Tibial artery (tissue), 4 donors: ENCODE measurements at regions not wholly inside any gene's neighbourhood (a gene's known extent, or its start where the extent isn't known, plus 50 kb on each side); places are given as distances from the start of the nearest gene placed in this dataset.

Source experiments
- DNase-seq, 2 donors: peaks; one replicate each; pipeline ENCODE4 v3.0.0-alpha.2; 2019
- H3K27ac ChIP-seq, 2 donors: fragments of 200-600 bp; sonication (generic) in 1 of 2; 1 replicate in 1 of 2; 2 replicates in 1 of 2; pipeline ENCODE4 v1.5.1; 2018 to 2019; ENCODE audit warnings: mild to moderate bottlenecking in 1 of 2
- H3K27me3 ChIP-seq, 2 donors: fragments of 200-600 bp; sonication (generic) in 1 of 2; one replicate each; pipeline versions ENCODE4 v1.5.1 to v1.6.0; 2016 to 2019
- H3K36me3 ChIP-seq, 3 donors: fragments of 200-600 bp; sonication (generic) in 2 of 3; one replicate each; pipeline ENCODE4 v1.5.1; 2016 to 2019; ENCODE audit warnings: mild to moderate bottlenecking in 2 of 3
- H3K4me1 ChIP-seq, 4 donors: fragments of 200-600 bp; sonication (generic) in 2 of 4; 1 replicate in 3 of 4; 2 replicates in 1 of 4; pipeline ENCODE4 v1.5.1; 2016 to 2019
- H3K4me3 ChIP-seq, 2 donors: fragments of 200-600 bp; sonication (generic) in 1 of 2; 1 replicate in 1 of 2; 2 replicates in 1 of 2; pipeline ENCODE4 v1.5.1; 2018 to 2019; ENCODE audit warnings: mild to moderate bottlenecking in 2 of 2
- H3K9me3 ChIP-seq, 3 donors: fragments of 200-600 bp; sonication (generic) in 1 of 3; one replicate each; pipeline ENCODE4 v1.5.1; 2016 to 2019
- intact Hi-C: fragments of 100-400 bp; cut with DNase I; formaldehyde crosslinking; loops from one replicate; pipeline ENCODE4 v1.15.0; 2023; ENCODE audit warnings: low total_unique reads
- TF ChIP-seq, protein P1 (sequence below), 2 experiments: fragments of 200-600 bp in 1 of 2; fragments of 450-650 bp in 1 of 2; IDR thresholded peaks; one replicate each; pipeline ENCODE4 v1.5.1; 2017 to 2019; ENCODE audit warnings: antibody characterized with exemption in 2 of 2, mild to moderate bottlenecking in 1 of 2, moderate library complexity in 1 of 2

DNA sequence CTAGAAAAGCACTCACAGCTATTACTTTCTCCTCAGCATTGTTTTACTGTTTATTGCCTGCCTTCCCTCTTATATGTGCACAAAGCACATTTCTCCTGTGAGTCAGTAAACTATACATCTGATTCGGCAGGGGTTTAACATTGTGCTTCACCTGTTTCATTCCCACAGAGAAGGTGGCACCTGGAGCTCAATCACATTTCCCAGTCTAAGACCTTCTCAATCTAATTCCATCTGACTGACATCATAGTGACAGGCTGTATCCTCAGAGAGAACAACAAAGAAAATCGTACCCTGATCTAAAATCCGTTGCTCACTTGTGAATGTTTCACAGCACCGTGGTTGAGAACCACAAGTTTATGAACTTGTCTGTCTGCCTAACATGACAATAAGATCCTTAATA is 92.4 kb upstream of the CAST start:
- no peak for DNase-seq
- TF ChIP-seq, protein P1, sequence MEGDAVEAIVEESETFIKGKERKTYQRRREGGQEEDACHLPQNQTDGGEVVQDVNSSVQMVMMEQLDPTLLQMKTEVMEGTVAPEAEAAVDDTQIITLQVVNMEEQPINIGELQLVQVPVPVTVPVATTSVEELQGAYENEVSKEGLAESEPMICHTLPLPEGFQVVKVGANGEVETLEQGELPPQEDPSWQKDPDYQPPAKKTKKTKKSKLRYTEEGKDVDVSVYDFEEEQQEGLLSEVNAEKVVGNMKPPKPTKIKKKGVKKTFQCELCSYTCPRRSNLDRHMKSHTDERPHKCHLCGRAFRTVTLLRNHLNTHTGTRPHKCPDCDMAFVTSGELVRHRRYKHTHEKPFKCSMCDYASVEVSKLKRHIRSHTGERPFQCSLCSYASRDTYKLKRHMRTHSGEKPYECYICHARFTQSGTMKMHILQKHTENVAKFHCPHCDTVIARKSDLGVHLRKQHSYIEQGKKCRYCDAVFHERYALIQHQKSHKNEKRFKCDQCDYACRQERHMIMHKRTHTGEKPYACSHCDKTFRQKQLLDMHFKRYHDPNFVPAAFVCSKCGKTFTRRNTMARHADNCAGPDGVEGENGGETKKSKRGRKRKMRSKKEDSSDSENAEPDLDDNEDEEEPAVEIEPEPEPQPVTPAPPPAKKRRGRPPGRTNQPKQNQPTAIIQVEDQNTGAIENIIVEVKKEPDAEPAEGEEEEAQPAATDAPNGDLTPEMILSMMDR (IDR thresholded peaks at IDR 0.05), result no peak
- no peak overlapping the region for H3K27ac ChIP-seq
- H3K36me3 ChIP-seq, result no peaks in the 10 kb centered on the region
- intact Hi-C loops, result no loop called here
- no peak overlapping the region for H3K4me3 ChIP-seq
- H3K4me1 ChIP-seq, result peaks cover 0 to 11% (median 6%) of the 10 kb centered on the region in 4 donors
- H3K9me3 ChIP-seq, result no peaks in the 10 kb centered on the region
- H3K27me3 ChIP-seq, result no peaks in the 10 kb centered on the region

DNA sequence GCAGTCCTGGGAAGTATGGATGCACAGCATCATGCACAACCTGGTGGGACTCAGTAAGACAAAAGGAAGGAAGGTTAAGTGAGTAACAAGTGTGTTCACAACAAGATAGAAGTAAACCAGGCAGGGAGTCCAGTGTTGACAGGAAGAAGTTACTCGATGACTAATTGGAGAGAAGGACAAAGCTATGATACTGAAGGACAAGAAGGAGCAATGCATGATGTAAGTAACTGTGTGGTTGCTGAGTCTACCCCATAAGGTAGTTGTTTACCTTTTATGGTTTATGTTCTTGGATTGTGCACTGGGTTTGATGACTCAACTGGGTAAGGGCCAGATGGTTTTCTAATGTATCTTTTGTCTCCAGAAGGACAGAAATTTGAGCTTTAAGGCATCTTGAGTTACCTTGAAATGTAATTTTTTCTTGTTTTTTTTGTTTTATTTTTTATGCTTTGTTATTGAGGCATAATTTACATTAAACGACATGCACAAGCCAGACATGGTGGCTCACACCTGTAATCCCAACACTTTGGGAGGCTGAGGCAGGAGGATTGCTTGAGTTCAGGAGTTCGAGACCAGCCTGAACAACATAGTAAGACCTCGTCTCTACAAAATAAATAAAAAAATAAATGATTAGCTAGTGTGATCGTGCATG is 89.2 kb upstream of the CAST start:
- Histone ChIP-seq H3K27ac (no peak overlapping the region), H3K4me3 (no peak overlapping the region), H3K4me1 (no peaks in the 10 kb centered on the region), H3K27me3 (no peaks in the 10 kb centered on the region), H3K36me3 (no peaks in the 10 kb centered on the region), H3K9me3 (no peaks in the 10 kb centered on the region)
- TF ChIP-seq, protein P1 (IDR thresholded peaks at IDR 0.05), result no peak
- DNase-seq, result no peak
- intact Hi-C loops, result no loop called here

DNA sequence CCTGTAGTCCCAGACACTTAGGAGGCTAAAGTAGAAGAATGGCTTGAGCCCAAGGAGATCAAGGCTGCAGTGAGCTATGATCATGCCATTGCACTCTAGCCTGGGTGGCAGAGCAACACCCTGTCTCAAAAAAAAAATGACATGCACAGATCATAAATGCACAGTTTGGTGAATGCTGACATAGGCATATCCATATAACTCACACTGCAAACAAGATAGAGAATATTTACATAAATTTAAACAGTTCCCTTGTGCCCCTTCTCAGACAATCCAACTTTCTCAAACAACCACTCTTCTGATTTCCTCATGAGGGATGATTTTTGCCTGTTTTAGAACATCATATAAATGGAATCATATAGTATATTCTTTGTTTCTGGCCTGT is 88.7 kb upstream of the CAST start:
- no peaks in the 10 kb centered on the region for H3K9me3 ChIP-seq
- H3K4me3 ChIP-seq, result no peak overlapping the region
- H3K27ac ChIP-seq, result no peak overlapping the region
- no peaks in the 10 kb centered on the region for H3K4me1 ChIP-seq
- TF ChIP-seq, protein P1 (IDR thresholded peaks at IDR 0.05), result no peak
- no peaks in the 10 kb centered on the region for H3K27me3 ChIP-seq
- no peaks in the 10 kb centered on the region for H3K36me3 ChIP-seq
- no peak for DNase-seq
- intact Hi-C loops, result no loop called here

DNA sequence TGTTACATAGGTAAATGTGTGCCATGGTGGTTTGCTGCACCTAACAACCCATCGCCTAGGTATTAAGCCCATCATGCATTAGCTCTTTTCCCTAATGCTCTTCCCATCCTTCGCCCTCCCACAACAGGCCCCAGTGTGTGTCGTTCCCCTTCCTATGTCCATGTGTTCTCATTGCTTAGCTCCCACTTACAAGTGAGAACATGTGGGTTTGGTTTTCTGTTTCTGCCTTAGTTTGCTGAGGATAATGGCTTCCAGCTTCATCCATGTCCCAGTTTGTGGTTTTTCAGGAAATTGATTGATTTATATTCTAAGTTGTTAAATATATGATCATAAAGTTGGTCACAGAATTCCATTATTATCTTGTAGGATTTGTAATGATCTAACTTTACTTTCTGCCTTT is 85.3 kb upstream of the CAST start:
- Histone ChIP-seq H3K36me3 (no peaks in the 10 kb centered on the region), H3K9me3 (no peaks in the 10 kb centered on the region), H3K27ac (no peak overlapping the region), H3K4me1 (no peaks in the 10 kb centered on the region), H3K27me3 (no peaks in the 10 kb centered on the region), H3K4me3 (no peak overlapping the region)
- intact Hi-C loops, result no loop called here
- TF ChIP-seq, protein P1 (IDR thresholded peaks at IDR 0.05), result no peak
- DNase-seq, result no peak

DNA sequence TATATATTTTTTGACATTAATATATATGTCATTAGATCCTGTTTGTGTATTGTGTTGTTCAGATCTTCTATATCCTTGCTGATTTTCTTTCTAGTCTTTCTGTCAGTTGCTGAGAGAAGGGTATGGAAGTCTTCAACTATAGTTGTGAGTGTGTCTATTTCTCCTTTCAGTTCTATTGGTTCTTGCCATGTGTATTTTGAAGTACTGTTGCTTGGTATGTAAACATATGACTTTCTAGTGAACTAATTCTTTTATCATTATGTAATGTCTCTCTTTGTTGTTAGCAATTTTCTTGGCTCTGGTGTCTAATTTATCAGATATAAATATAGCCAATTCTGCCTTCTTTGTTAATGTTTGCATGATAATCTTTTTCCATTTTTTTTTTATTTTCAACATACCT is 84.3 kb upstream of the CAST start:
- no peak overlapping the region for H3K27ac ChIP-seq
- no peaks in the 10 kb centered on the region for H3K4me1 ChIP-seq
- no peaks in the 10 kb centered on the region for H3K9me3 ChIP-seq
- no peak for DNase-seq
- H3K4me3 ChIP-seq, result no peak overlapping the region
- intact Hi-C loops, result no loop called here
- TF ChIP-seq, protein P1 (IDR thresholded peaks at IDR 0.05), result no peak
- no peaks in the 10 kb centered on the region for H3K27me3 ChIP-seq
- no peaks in the 10 kb centered on the region for H3K36me3 ChIP-seq

DNA sequence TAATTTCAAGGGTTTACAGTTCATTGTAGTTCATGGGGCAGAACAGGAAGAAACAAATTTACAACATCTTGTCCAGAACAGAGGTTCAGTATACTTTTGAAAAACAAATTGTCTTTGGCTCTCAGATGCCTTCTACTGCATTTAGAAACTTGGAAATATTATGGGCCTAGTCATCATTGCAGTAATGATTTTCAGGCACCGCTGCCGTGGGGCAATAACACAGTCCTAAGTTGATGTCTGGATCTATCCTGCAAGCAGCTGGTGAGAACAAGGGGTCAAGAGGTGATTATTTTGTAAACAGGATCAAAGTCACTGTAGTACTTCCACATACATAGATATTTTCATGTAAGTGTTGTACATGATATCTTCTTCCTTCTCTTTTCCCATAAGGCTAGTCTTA is 82.5 kb upstream of the CAST start:
- H3K36me3 ChIP-seq, result no peaks in the 10 kb centered on the region
- no peaks in the 10 kb centered on the region for H3K9me3 ChIP-seq
- DNase-seq, result no peak
- H3K4me3 ChIP-seq, result no peak overlapping the region
- H3K4me1 ChIP-seq, result no peaks in the 10 kb centered on the region
- H3K27me3 ChIP-seq, result no peaks in the 10 kb centered on the region
- intact Hi-C loops, result no loop called here
- H3K27ac ChIP-seq, result no peak overlapping the region
- TF ChIP-seq, protein P1 (IDR thresholded peaks at IDR 0.05), result no peak
